Kidney epithelial cell (primary cell): ENCODE measurements at regions not wholly inside any gene's neighbourhood (a gene's known extent, or its start where the extent isn't known, plus 50 kb on each side); places are given as distances from the start of the nearest gene placed in this dataset.

Experiments
- DNase-seq: peaks from one replicate; pipeline ENCODE4 v3.0.0-alpha.2; 2010; ENCODE audit warnings: low read depth
- H3K27me3 ChIP-seq: 2 replicates; pipeline ENCODE4 v1.6.0; 2011; ENCODE audit warnings: low read length; ENCODE audit not compliant: control insufficient read depth, insufficient read depth
- H3K36me3 ChIP-seq: 2 replicates; pipeline ENCODE4 v1.5.1; 2011; ENCODE audit warnings: low read length; ENCODE audit not compliant: control insufficient read depth, insufficient read depth
- H3K4me3 ChIP-seq: 2 replicates; pipeline ENCODE4 v1.5.1; 2011; ENCODE audit warnings: low read depth, mild to moderate bottlenecking, control low read depth, low read length
- CTCF ChIP-seq: IDR thresholded peaks from 2 replicates; pipeline ENCODE4 v1.5.1; 2011; ENCODE audit warnings: mild to moderate bottlenecking, moderate library complexity, low read length, control low read depth, inconsistent platforms; ENCODE audit not compliant: insufficient read depth, poor library complexity, severe bottlenecking

- no peak for TF ChIP-seq CTCF
- no peak for DNase-seq
Measured at GRCh38 chr14:101623077-101623372, 61.7 kb downstream of the DIO3 start.

GRCh38 chr14:101623685-101624444 lies 62.6 kb downstream of the DIO3 start:
- TF ChIP-seq CTCF: no peak
- H3K4me3 ChIP-seq: no peak overlapping the region
- H3K36me3 ChIP-seq: no peaks in the 10 kb centered on the region
- H3K27me3 ChIP-seq: peaks cover 10% of the 10 kb centered on the region
- no peak for DNase-seq

More at GRCh38 chr14:101623077-101623372, 61.7 kb downstream of the DIO3 start:
- Histone ChIP-seq H3K36me3 (no peaks in the 10 kb centered on the region), H3K27me3 (peaks cover 7% of the 10 kb centered on the region), H3K4me3 (no peak overlapping the region)

GRCh38 chr14:101624536-101624935 lies 63.2 kb downstream of the DIO3 start:
- peaks cover 12% of the 10 kb centered on the region for H3K27me3 ChIP-seq
- no peaks in the 10 kb centered on the region for H3K36me3 ChIP-seq
- no peak for DNase-seq
- no peak for TF ChIP-seq CTCF
- no peak overlapping the region for H3K4me3 ChIP-seq

- Histone ChIP-seq H3K36me3 (no peaks in the 10 kb centered on the region), H3K27me3 (peaks cover 12% of the 10 kb centered on the region), H3K4me3 (no peak overlapping the region)
- DNase-seq: no peak
- TF ChIP-seq CTCF: no peak
Measured at GRCh38 chr14:101625336-101626097, 64.2 kb downstream of the DIO3 start.

- no peak for TF ChIP-seq CTCF
- H3K27me3 ChIP-seq: peaks cover 12% of the 10 kb centered on the region
- DNase-seq: no peak
Measured at GRCh38 chr14:101626331-101626730, 65.0 kb downstream of the DIO3 start.

More at GRCh38 chr14:101626331-101626730, 65.0 kb downstream of the DIO3 start:
- Histone ChIP-seq H3K4me3 (no peak overlapping the region), H3K36me3 (no peaks in the 10 kb centered on the region)
